ENCODE measurements at regions not wholly inside any gene's neighbourhood (a gene's known extent, or its start where the extent isn't known, plus 50 kb on each side); places are given as distances from the start of the nearest gene placed in this dataset.

DNA sequence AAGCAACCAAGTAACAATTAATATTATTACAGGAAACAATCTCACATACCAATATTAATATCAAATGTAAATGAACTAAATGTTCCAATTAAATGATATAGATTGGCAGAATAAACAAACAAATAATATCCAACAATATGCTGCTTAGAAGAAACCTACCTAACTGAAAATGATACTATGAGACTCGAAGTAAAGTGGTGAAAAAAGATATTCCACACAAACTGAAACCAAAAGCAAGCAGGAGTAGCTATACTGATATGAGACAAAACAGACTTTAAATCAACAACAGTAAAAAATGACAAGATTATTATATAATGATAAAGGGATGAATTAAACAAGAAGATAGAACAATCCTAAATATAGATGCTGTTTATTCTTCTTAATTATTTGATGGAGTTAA, 140.1 kb downstream of the SPANXN4 start:
- TF ChIP-seq CHD1 (IDR thresholded peaks at IDR 0.05; ENCODE audit: low read depth, low read length), result no peak
- no peak for TF ChIP-seq CTCF (conservative IDR thresholded peaks at IDR 0.05; ENCODE audit: low read depth, low read length)
- TF ChIP-seq POLR2A (IDR thresholded peaks at IDR 0.05; ENCODE audit: low read depth, low read length), result no peak
- TF ChIP-seq RCOR1 (IDR thresholded peaks at IDR 0.05; ENCODE audit: insufficient replicate concordance, low read length), result no peak
- TF ChIP-seq RAD21 (IDR thresholded peaks at IDR 0.05; ENCODE audit: low read length), result no peak
- no peak for TF ChIP-seq MAZ (IDR thresholded peaks at IDR 0.05; ENCODE audit: borderline replicate concordance, low read depth, low read length)
- TF ChIP-seq MAFK (IDR thresholded peaks at IDR 0.05; ENCODE audit: low read depth, low read length), result no peak
- TF ChIP-seq RFX5 (IDR thresholded peaks at IDR 0.05; ENCODE audit: low read depth, low read length), result no peak
- TF ChIP-seq CEBPB (IDR thresholded peaks at IDR 0.05; ENCODE audit: low read depth, low read length), result no peak
- no peak for TF ChIP-seq MXI1 (IDR thresholded peaks at IDR 0.05; ENCODE audit: borderline replicate concordance, low read depth, low read length)
- no peak for TF ChIP-seq BHLHE40 (IDR thresholded peaks at IDR 0.05; ENCODE audit: low read depth, low read length)

All from IMR-90 (cell line).